Adrenal gland (tissue), 5 donors: ENCODE measurements at regions not wholly inside any gene's neighbourhood (a gene's known extent, or its start where the extent isn't known, plus 50 kb on each side); places are given as distances from the start of the nearest gene placed in this dataset.
"Not testable (repeated sequence)": the region's sequence is repeated elsewhere in the genome, so short reads cannot be mapped to it uniquely, and the experiment has no call there.

ENCODE experiments used
- CTCF ChIP-seq, 6 experiments: fragments of 450-650 bp in 4 of 6; fragments of 200-600 bp in 2 of 6; sonication (generic) in 1 of 6; IDR thresholded peaks; 1 replicate in 5 of 6; 2 replicates in 1 of 6; pipeline versions ENCODE4 v1.5.1 to v1.8.0; 2016 to 2021; ENCODE audit warnings: antibody characterized with exemption in 6 of 6, mild to moderate bottlenecking in 2 of 6, moderate library complexity in 1 of 6
- POLR2A ChIP-seq, 2 donors: fragments of 450-650 bp; IDR thresholded peaks; one replicate each; pipeline ENCODE4 v1.6.1; 2017; ENCODE audit warnings: antibody characterized with exemption in 2 of 2, mild to moderate bottlenecking in 2 of 2, moderate library complexity in 1 of 2
- donor health status: DM: no; HTN: no; CAD: no.

DNA sequence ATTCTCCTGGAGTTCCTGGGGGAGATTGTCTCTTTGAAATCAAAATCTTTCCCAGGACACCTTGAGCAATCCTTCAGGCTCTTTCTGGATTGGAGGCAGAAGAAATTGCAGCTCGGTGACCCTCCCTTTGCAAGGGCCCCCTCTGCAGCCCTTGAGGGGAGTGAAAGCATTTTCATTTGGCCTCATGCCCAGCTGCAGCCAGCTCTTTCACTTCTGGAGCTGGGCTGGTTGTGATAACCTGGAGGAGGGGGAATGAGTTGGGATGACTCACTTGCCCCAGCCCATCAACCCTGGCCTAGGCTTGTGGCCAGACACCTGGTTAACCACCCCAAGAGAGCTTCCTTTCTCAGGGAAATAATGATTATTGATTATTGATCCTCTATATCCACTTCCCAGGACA, 129.7 kb downstream of the POTEG start:
- not testable (repeated sequence) for TF ChIP-seq CTCF, POLR2A (IDR thresholded peaks at IDR 0.05)
